Heart left ventricle (tissue), 13 donors: ENCODE measurements at regions not wholly inside any gene's neighbourhood (a gene's known extent, or its start where the extent isn't known, plus 50 kb on each side); places are given as distances from the start of the nearest gene placed in this dataset.

ENCODE experiments used
- CTCF ChIP-seq, 12 donors: fragments of 200-600 bp; sonication (generic) in 4 of 12; IDR thresholded peaks; one replicate each; pipeline versions ENCODE4 v1.5.0 to v1.8.0; 2018 to 2022; ENCODE audit warnings: antibody characterized with exemption in 12 of 12, mild to moderate bottlenecking in 5 of 12
- POLR2A ChIP-seq, 2 donors: fragments of 450-650 bp; IDR thresholded peaks; one replicate each; pipeline ENCODE4 v1.6.1; 2017; ENCODE audit warnings: antibody characterized with exemption in 2 of 2, mild to moderate bottlenecking in 2 of 2, moderate library complexity in 2 of 2
- donor health status: ischemic (EF 13 %, LVEDD 7.1; RV severe dilation, severe dysfunction).
- donor health status: DM: no; HTN: yes; CAD: no.
- donor health status: DM: no; HTN: no; CAD: no.
- donor health status: ischemic (EF 25% LVEDD 6.9; RV normal size, moderate dysfunction).
- donor health status: ischemic (EF 25% LVEDD 5.7; RV mildly dilated, moderate dysfunction).
- donor health status: ischemic (EF 35%, LVEDD 5.7; RV mildly dilated, moderate dysfunction).
- donor health status: nonischemic (EF 11% LVEDD 7.7; RV severe dilation, severe dysfunction).
- donor health status: DM: yes; HTN: yes; CAD: no.
- donor health status: PGD.
- donor health status: ischemic (EF 29% LVEDD 5.4; RV normal size, mild dysfunction).
- donor health status: nonischemic (EF 23%, LVEDD 6.1; RV moderate dilation, normal function).

DNA sequence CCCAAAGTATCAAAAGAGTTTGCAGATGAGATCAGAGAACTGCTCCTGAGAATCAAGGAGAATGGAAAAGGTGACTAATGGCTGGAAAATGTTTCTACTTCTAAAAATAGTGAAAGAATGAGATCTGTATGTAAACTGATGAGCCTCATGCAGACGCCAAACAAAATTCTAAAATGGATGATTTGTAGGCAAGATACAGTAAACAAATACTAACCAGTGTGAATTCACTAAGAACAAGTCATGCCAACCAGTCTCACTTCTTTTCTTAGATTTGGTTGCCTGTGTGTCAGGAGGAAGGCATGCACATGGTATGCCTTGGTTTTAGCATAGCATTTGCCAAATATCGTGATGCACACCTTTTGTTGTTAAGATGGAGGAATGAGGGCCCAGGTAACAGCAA, 94.9 kb upstream of the PIK3CG start:
- TF ChIP-seq POLR2A (IDR thresholded peaks at IDR 0.05): no peak
- TF ChIP-seq CTCF (IDR thresholded peaks at IDR 0.05): no peak
